GM12878 (cell line): ENCODE measurements at regions not wholly inside any gene's neighbourhood (a gene's known extent, or its start where the extent isn't known, plus 50 kb on each side); places are given as distances from the start of the nearest gene placed in this dataset.
A peak's percentile ranks its signal among the peaks of the same experiment; 100 is the strongest.

Experiments used
- ATAC-seq: fragments of 200-7000 bp; cut with Tn5 transposase; 3 replicates; pipeline ENCODE4 v1.9.1; 2020; ENCODE audit warnings: mild to moderate bottlenecking, moderate library complexity
- BruUV-seq: library from RNA; stranded (reverse); fragments of 400-500 nt; replicated peaks from 2 replicates; lab custom pipeline; 2021; lab: Mats Ljungman, UMichigan
- CTCF ChIA-PET: fragments of 300-600 bp; sonication (Branson Sonifier 250); formaldehyde crosslinking; extraction: SDS; loops from one replicate; lab custom pipeline; 2021; ENCODE audit warnings: inconsistent platforms; lab: Yijun Ruan, JAX
- POLR2A ChIA-PET: fragments of 350-600 bp; formaldehyde crosslinking; extraction: SDS; loops from one replicate; lab custom pipeline; 2021; ENCODE audit warnings: inconsistent platforms; lab: Charles Lee
- RAD21 ChIA-PET: fragments of 300-600 bp; sonication (Branson Sonifier 250); formaldehyde crosslinking; loops from one replicate; lab custom pipeline; 2023; ENCODE audit warnings: antibody characterized with exemption; ENCODE audit not compliant: unreplicated experiment; lab: Charles Lee
- SMC1A ChIA-PET: fragments of 300-600 bp; sonication (Branson Sonifier 250); formaldehyde crosslinking; loops from one replicate; lab custom pipeline; 2023; ENCODE audit not compliant: unreplicated experiment, uncharacterized antibody; lab: Charles Lee
- DNase-seq: peaks from one replicate; pipeline ENCODE4 v3.0.0-alpha.2; 2011; ENCODE audit warnings: low read depth, low spot score
- FAIRE-seq: peaks from 3 replicates; lab custom pipeline; 2011; peaks lifted over from hg19 to GRCh38; lab: Jason Lieb, UNC
- H2AFZ ChIP-seq: 2 replicates; pipeline ENCODE4 v1.6.0; 2011; ENCODE audit warnings: low read depth, low read length, control low read depth; ENCODE audit not compliant: control insufficient read depth
- H3K27ac ChIP-seq: 2 replicates; pipeline ENCODE4 v1.5.1; 2011; ENCODE audit warnings: control low read depth; ENCODE audit not compliant: control insufficient read depth, insufficient read depth
- H3K27me3 ChIP-seq, 2 experiments: replicated peaks in 1 of 2; 2 replicates each; pipeline versions ENCODE4 v1.6.0 to v1.6.1; 2011; ENCODE audit warnings: low read length in 1 of 2; ENCODE audit not compliant: control insufficient read depth in 2 of 2, insufficient read depth in 2 of 2
- H3K36me3 ChIP-seq, 2 experiments: 2 replicates each; pipeline ENCODE4 v1.5.1; 2011; ENCODE audit warnings: low read length in 1 of 2; ENCODE audit not compliant: control insufficient read depth in 2 of 2, insufficient read depth in 2 of 2
- H3K4me1 ChIP-seq: 2 replicates; pipeline ENCODE4 v1.6.1; 2011; ENCODE audit warnings: mild to moderate bottlenecking, low read length, moderate library complexity, mixed read lengths; ENCODE audit not compliant: control insufficient read depth, insufficient read depth
- H3K4me2 ChIP-seq: 2 replicates; pipeline ENCODE4 v1.6.0; 2011; ENCODE audit warnings: control low read depth; ENCODE audit not compliant: control insufficient read depth, insufficient read depth
- H3K4me3 ChIP-seq: fragments of 200-600 bp; sonication (generic); 2 replicates; pipeline ENCODE4 v1.5.1; 2016
- H3K79me2 ChIP-seq: 2 replicates; pipeline ENCODE4 v1.6.0; 2011; ENCODE audit warnings: low read length; ENCODE audit not compliant: control insufficient read depth, insufficient read depth
- H3K9ac ChIP-seq: 2 replicates; pipeline ENCODE4 v1.8.0; 2011; ENCODE audit warnings: low read length, control low read depth, mixed read lengths; ENCODE audit not compliant: control insufficient read depth, insufficient read depth
- H3K9me3 ChIP-seq: replicated peaks from 3 replicates; pipeline ENCODE4 v1.5.1; 2011; ENCODE audit warnings: mild to moderate bottlenecking, low read length; ENCODE audit not compliant: control insufficient read depth, insufficient read depth
- H4K20me1 ChIP-seq: 2 replicates; pipeline ENCODE4 v1.6.0; 2011; ENCODE audit not compliant: control insufficient read depth, insufficient read depth
- BMI1 ChIP-seq: fragments of 450-650 bp; IDR thresholded peaks from 2 replicates; pipeline ENCODE4 v1.6.1; 2016; ENCODE audit warnings: mild to moderate bottlenecking, moderate library complexity, borderline replicate concordance
- CHD2 ChIP-seq: IDR thresholded peaks from 2 replicates; pipeline ENCODE4 v1.6.1; 2011; ENCODE audit warnings: low read depth, low read length, improper control_type of control experiment, borderline replicate concordance
- GABPA ChIP-seq: IDR thresholded peaks from 2 replicates; pipeline ENCODE4 v1.6.1; 2014; ENCODE audit warnings: antibody characterized with exemption, low read depth, mild to moderate bottlenecking, inconsistent platforms
- IKZF2 ChIP-seq, 2 experiments: fragments of 450-650 bp; IDR thresholded peaks; 2 replicates each; pipeline ENCODE4 v1.6.1; 2017; ENCODE audit warnings: mild to moderate bottlenecking in 2 of 2, moderate library complexity in 2 of 2
- POU2F2 ChIP-seq: IDR thresholded peaks from 3 replicates; pipeline ENCODE4 v1.6.1; 2011; ENCODE audit warnings: low read depth, mild to moderate bottlenecking, low read length, borderline replicate concordance
- RAD21 ChIP-seq: IDR thresholded peaks from 2 replicates; pipeline ENCODE4 v1.6.1; 2011; ENCODE audit warnings: mild to moderate bottlenecking, low read depth, low read length, moderate library complexity; ENCODE audit not compliant: insufficient read depth
- RCOR1 ChIP-seq: conservative IDR thresholded peaks from 2 replicates; pipeline ENCODE4 v1.6.1; 2012; ENCODE audit warnings: low read depth, low read length, improper control_type of control experiment
- RELA ChIP-seq: fragments of 450-650 bp; IDR thresholded peaks from 2 replicates; pipeline ENCODE4 v1.8.0; 2014; ENCODE audit warnings: borderline replicate concordance; ENCODE audit not compliant: partially characterized antibody
- SIX5 ChIP-seq: IDR thresholded peaks from 2 replicates; pipeline ENCODE4 v1.6.1; 2011; ENCODE audit warnings: mild to moderate bottlenecking, low read depth, low read length, moderate library complexity; ENCODE audit not compliant: severe bottlenecking
- SPI1 ChIP-seq: IDR thresholded peaks from 2 replicates; pipeline ENCODE4 v1.6.1; 2011; ENCODE audit warnings: low read depth, mild to moderate bottlenecking, low read length, moderate library complexity, borderline replicate concordance; ENCODE audit not compliant: insufficient read depth
- SREBF1 ChIP-seq: IDR thresholded peaks from 2 replicates; pipeline ENCODE4 v1.6.1; 2012; ENCODE audit warnings: mild to moderate bottlenecking, low read length
- WGBS: methylation state at CpG from one replicate; pipeline ENCODE4 v1.1.6; 2016; ENCODE audit warnings: low lambda C conversion rate; ENCODE audit not compliant: insufficient replicate concordance, insufficient coverage; ENCODE audit errors: missing lambda C conversion rate; 5-methylcytosine and 5-hydroxymethylcytosine counted together
- in situ Hi-C: fragments of 300-500 bp; cut with MboI; formaldehyde crosslinking; loops from 9 replicates; pipeline ENCODE4 v1.14.3; 2018; ENCODE audit warnings: mixed read lengths
- intact Hi-C: fragments of 100-400 bp; cut with micrococcal nuclease; formaldehyde crosslinking; loops from one replicate; pipeline ENCODE4 v1.14.2; 2022; ENCODE audit not compliant: unreplicated experiment
- TF ChIP-seq, protein P1 (sequence below): fragments of 450-650 bp; IDR thresholded peaks from 2 replicates; pipeline ENCODE4 v1.6.1; 2017; ENCODE audit warnings: borderline replicate concordance
- TF ChIP-seq, protein P2 (sequence below): fragments of 450-650 bp; IDR thresholded peaks from 2 replicates; pipeline ENCODE4 v1.6.1; 2017; ENCODE audit warnings: mild to moderate bottlenecking, moderate library complexity
- TF ChIP-seq, protein P3 (sequence below): IDR thresholded peaks from 2 replicates; pipeline ENCODE4 v1.6.1; 2011; ENCODE audit warnings: borderline replicate concordance, low read depth, mild to moderate bottlenecking, moderate library complexity, mixed read lengths, low read length; ENCODE audit not compliant: insufficient read depth; ENCODE audit errors: extremely low read length

DNA sequence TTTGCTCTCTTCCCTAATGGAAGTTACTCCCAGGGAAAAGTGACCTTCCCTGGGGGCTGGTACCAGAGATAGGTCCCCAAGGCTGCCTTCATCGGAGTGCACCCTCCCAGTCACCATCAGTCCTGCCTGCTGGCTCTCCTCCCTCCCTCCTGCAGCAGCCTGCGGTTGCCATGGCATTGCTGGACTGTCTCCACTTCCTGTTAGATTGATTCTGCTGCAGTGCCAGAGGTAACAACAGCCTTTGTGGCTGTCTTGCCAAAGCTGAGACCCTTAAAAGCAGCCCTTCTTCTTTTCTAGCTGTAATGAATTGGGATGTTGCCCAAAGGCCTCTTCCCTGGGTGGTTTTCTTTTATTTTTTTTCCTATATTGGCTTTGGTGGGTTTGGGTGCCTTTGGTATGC lies 78.1 kb upstream of the PRLR start:
- intact Hi-C loops (no loop called here), in situ Hi-C loops (no loop called here)
- CTCF ChIA-PET, result interaction anchor here (1.8 to 1.9 kb wide), 2 partner anchors 8 to 10 kb away, joined by 5 read pairs; no protein-coding TSS in a partner anchor
- ATAC-seq (peak; percentile 94), DNase-seq (no peak), FAIRE-seq (no peak)
- Histone ChIP-seq H3K79me2 (no peaks in the 10 kb centered on the region), H4K20me1 (no peaks in the 10 kb centered on the region), H3K4me3 (no peak overlapping the region), H3K9me3 (no peaks in the 10 kb centered on the region), H3K27me3 (no peaks in the 10 kb centered on the region), H3K9ac (no peak overlapping the region), H3K36me3 (no peaks in the 10 kb centered on the region), H3K4me2 (no peak overlapping the region), H3K4me1 (no peaks in the 10 kb centered on the region), H3K27ac (no peak overlapping the region), H2AFZ (no peak overlapping the region)
- RAD21 ChIA-PET, result interaction anchor here (1.0 to 4.2 kb wide), 6 partner anchors 9 to 128 kb away, joined by 3 to 23 read pairs (median 8); no protein-coding TSS in a partner anchor
- 5% methylated on average over 2 of the region's 2 CpGs for WGBS
- POLR2A ChIA-PET, result interaction anchor here (3.3 kb wide), 1 partner anchor 9 kb away, joined by 14 read pairs; no protein-coding TSS in a partner anchor
- no peak for TF ChIP-seq POU2F2
- TF ChIP-seq, protein P1, sequence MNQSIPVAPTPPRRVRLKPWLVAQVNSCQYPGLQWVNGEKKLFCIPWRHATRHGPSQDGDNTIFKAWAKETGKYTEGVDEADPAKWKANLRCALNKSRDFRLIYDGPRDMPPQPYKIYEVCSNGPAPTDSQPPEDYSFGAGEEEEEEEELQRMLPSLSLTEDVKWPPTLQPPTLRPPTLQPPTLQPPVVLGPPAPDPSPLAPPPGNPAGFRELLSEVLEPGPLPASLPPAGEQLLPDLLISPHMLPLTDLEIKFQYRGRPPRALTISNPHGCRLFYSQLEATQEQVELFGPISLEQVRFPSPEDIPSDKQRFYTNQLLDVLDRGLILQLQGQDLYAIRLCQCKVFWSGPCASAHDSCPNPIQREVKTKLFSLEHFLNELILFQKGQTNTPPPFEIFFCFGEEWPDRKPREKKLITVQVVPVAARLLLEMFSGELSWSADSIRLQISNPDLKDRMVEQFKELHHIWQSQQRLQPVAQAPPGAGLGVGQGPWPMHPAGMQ, result no peak
- no peak for TF ChIP-seq SIX5
- no peak for TF ChIP-seq RELA
- TF ChIP-seq, protein P2, sequence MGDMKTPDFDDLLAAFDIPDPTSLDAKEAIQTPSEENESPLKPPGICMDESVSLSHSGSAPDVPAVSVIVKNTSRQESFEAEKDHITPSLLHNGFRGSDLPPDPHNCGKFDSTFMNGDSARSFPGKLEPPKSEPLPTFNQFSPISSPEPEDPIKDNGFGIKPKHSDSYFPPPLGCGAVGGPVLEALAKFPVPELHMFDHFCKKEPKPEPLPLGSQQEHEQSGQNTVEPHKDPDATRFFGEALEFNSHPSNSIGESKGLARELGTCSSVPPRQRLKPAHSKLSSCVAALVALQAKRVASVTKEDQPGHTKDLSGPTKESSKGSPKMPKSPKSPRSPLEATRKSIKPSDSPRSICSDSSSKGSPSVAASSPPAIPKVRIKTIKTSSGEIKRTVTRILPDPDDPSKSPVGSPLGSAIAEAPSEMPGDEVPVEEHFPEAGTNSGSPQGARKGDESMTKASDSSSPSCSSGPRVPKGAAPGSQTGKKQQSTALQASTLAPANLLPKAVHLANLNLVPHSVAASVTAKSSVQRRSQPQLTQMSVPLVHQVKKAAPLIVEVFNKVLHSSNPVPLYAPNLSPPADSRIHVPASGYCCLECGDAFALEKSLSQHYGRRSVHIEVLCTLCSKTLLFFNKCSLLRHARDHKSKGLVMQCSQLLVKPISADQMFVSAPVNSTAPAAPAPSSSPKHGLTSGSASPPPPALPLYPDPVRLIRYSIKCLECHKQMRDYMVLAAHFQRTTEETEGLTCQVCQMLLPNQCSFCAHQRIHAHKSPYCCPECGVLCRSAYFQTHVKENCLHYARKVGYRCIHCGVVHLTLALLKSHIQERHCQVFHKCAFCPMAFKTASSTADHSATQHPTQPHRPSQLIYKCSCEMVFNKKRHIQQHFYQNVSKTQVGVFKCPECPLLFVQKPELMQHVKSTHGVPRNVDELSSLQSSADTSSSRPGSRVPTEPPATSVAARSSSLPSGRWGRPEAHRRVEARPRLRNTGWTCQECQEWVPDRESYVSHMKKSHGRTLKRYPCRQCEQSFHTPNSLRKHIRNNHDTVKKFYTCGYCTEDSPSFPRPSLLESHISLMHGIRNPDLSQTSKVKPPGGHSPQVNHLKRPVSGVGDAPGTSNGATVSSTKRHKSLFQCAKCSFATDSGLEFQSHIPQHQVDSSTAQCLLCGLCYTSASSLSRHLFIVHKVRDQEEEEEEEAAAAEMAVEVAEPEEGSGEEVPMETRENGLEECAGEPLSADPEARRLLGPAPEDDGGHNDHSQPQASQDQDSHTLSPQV, result no peak
- no peak for TF ChIP-seq RAD21
- peak; percentile 67; the same call in 1 of the 2 replicates for TF ChIP-seq SPI1
- TF ChIP-seq, protein P3, sequence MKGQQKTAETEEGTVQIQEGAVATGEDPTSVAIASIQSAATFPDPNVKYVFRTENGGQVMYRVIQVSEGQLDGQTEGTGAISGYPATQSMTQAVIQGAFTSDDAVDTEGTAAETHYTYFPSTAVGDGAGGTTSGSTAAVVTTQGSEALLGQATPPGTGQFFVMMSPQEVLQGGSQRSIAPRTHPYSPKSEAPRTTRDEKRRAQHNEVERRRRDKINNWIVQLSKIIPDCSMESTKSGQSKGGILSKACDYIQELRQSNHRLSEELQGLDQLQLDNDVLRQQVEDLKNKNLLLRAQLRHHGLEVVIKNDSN, result no peak
- TF ChIP-seq IKZF2 (IDR thresholded peaks at IDR 0.05), result peak in 1 of 2 experiments; percentile 14; a peak in 1 of 4 replicates
- no peak for TF ChIP-seq SREBF1
- no peak for TF ChIP-seq CHD2
- TF ChIP-seq RCOR1, result no peak
- no peak for TF ChIP-seq GABPA
- peak; percentile 84 for TF ChIP-seq BMI1
- SMC1A ChIA-PET, result interaction anchor here (0.8 to 6.5 kb wide), 7 partner anchors 10 to 128 kb away, joined by 3 to 74 read pairs (median 3); no protein-coding TSS in a partner anchor
- BruUV-seq, result no TSS peak
